H1 (cell line): ENCODE measurements at regions not wholly inside any gene's neighbourhood (a gene's known extent, or its start where the extent isn't known, plus 50 kb on each side); places are given as distances from the start of the nearest gene placed in this dataset.

Experiments used
- CTCF ChIA-PET: fragments of 300-600 bp; sonication (Branson Sonifier 250); formaldehyde crosslinking; loops from one replicate; lab custom pipeline; 2021; ENCODE audit not compliant: partially characterized antibody; lab: Charles Lee
- POLR2A ChIA-PET: fragments of 300-600 bp; sonication (Branson Sonifier 250); formaldehyde crosslinking; loops from one replicate; lab custom pipeline; 2021; ENCODE audit warnings: inconsistent platforms; ENCODE audit not compliant: partially characterized antibody; lab: Charles Lee
- DNase-seq, 2 experiments: peaks; one replicate each; pipeline versions ENCODE4 v3.0.0 to v3.0.0-alpha.2; 2010 to 2022; ENCODE audit warnings: low spot score in 2 of 2, low read depth in 1 of 2, mixed read lengths in 1 of 2
- FAIRE-seq: peaks from 2 replicates; lab custom pipeline; 2011; peaks lifted over from hg19 to GRCh38; lab: Jason Lieb, UNC
- H2AFZ ChIP-seq: 2 replicates; pipeline ENCODE4 v1.8.1; 2012; ENCODE audit warnings: low read length, inconsistent platforms
- H2AK5ac ChIP-seq: 2 replicates; pipeline ENCODE4 v1.6.1; 2013; ENCODE audit warnings: low read depth, low read length
- H2BK120ac ChIP-seq: replicated peaks from 2 replicates; pipeline ENCODE3; 2013; ENCODE audit warnings: low read depth, low read length, inconsistent platforms
- H2BK12ac ChIP-seq: 2 replicates; pipeline ENCODE4 v1.6.1; 2013; ENCODE audit warnings: low read depth, low read length
- H2BK15ac ChIP-seq: 2 replicates; pipeline ENCODE4 v1.6.1; 2013; ENCODE audit warnings: low read length
- H2BK20ac ChIP-seq: 2 replicates; pipeline ENCODE4 v1.6.1; 2013; ENCODE audit warnings: low read length
- H2BK5ac ChIP-seq: 2 replicates; pipeline ENCODE4 v1.6.1; 2013; ENCODE audit warnings: low read depth, low read length
- H3K14ac ChIP-seq: 2 replicates; pipeline ENCODE4 v1.6.1; 2013; ENCODE audit warnings: inconsistent platforms; ENCODE audit not compliant: insufficient read length
- H3K18ac ChIP-seq: 2 replicates; pipeline ENCODE4 v1.6.1; 2013; ENCODE audit warnings: low read length; ENCODE audit errors: extremely low read depth
- H3K23ac ChIP-seq: 2 replicates; pipeline ENCODE4 v1.6.1; 2013; ENCODE audit warnings: inconsistent platforms; ENCODE audit not compliant: insufficient read length
- H3K23me2 ChIP-seq: 2 replicates; pipeline ENCODE4 v1.6.1; 2013; ENCODE audit warnings: low read depth, low read length
- H3K27ac ChIP-seq: 2 replicates; pipeline ENCODE4 v1.6.1; 2011; ENCODE audit warnings: low read depth, low read length, inconsistent platforms
- H3K27me3 ChIP-seq, 4 experiments: replicated peaks in 1 of 4; 1 replicate in 1 of 4; 2 replicates in 3 of 4; pipeline versions ENCODE4 v1.6.1 to v1.8.1; 2011 to 2013; ENCODE audit warnings: low read length in 3 of 4, mild to moderate bottlenecking in 3 of 4, inconsistent platforms in 2 of 4, mixed read lengths in 2 of 4, moderate library complexity in 1 of 4; ENCODE audit not compliant: control insufficient read depth in 3 of 4, insufficient read depth in 3 of 4; ENCODE audit errors: extremely low read depth in 1 of 4
- H3K36me3 ChIP-seq, 4 experiments: 2 replicates each; pipeline versions ENCODE4 v1.6.1 to v1.8.1; 2011 to 2013; ENCODE audit warnings: mild to moderate bottlenecking in 4 of 4, low read length in 3 of 4, moderate library complexity in 2 of 4, control low read depth in 1 of 4, inconsistent platforms in 1 of 4; ENCODE audit not compliant: insufficient read depth in 4 of 4, control insufficient read depth in 2 of 4
- H3K4ac ChIP-seq: replicated peaks from 2 replicates; pipeline ENCODE3; 2013; ENCODE audit warnings: low read length, low read depth, mixed read lengths, inconsistent platforms; ENCODE audit not compliant: insufficient read length
- H3K4me1 ChIP-seq, 4 experiments: replicated peaks in 1 of 4; 1 replicate in 1 of 4; 2 replicates in 3 of 4; pipeline versions ENCODE4 v1.6.1 to v1.8.1; 2011 to 2013; ENCODE audit warnings: low read length in 3 of 4, inconsistent platforms in 2 of 4, mixed read lengths in 1 of 4; ENCODE audit not compliant: insufficient read depth in 4 of 4, control insufficient read depth in 3 of 4
- H3K4me2 ChIP-seq, 2 experiments: 2 replicates each; pipeline versions ENCODE4 v1.6.1 to v1.8.1; 2011 to 2013; ENCODE audit warnings: low read depth in 2 of 2, low read length in 2 of 2, control low read depth in 1 of 2, inconsistent platforms in 1 of 2, mild to moderate bottlenecking in 1 of 2; ENCODE audit not compliant: insufficient read depth in 1 of 2
- H3K4me3 ChIP-seq, 4 experiments: fragments of 200-600, 300-600 bp in 1 of 4; sonication (generic), shearing (Covaris generic), sonication (Bioruptor Twin) in 1 of 4; 2 replicates each; pipeline versions ENCODE4 v1.5.1 to v1.8.1; 2011 to 2016; ENCODE audit warnings: low read length in 4 of 4, low read depth in 3 of 4, control low read depth in 2 of 4, inconsistent platforms in 2 of 4, mild to moderate bottlenecking in 2 of 4, mixed read lengths in 1 of 4, moderate library complexity in 1 of 4; ENCODE audit not compliant: insufficient read depth in 2 of 4; ENCODE audit errors: extremely low read depth in 1 of 4
- H3K56ac ChIP-seq: replicated peaks from 2 replicates; pipeline ENCODE3; 2013; ENCODE audit warnings: low read depth, mild to moderate bottlenecking, mixed read lengths, low read length, inconsistent platforms; ENCODE audit not compliant: insufficient read length
- H3K79me1 ChIP-seq: 2 replicates; pipeline ENCODE4 v1.6.1; 2013; ENCODE audit warnings: low read depth, low read length, control low read depth
- H3K79me2 ChIP-seq, 2 experiments: 2 replicates each; pipeline versions ENCODE4 v1.6.1 to v1.8.1; 2012 to 2013; ENCODE audit warnings: low read length in 2 of 2, mild to moderate bottlenecking in 2 of 2, inconsistent platforms in 1 of 2; ENCODE audit not compliant: insufficient read depth in 2 of 2, control insufficient read depth in 1 of 2
- H3K9ac ChIP-seq, 4 experiments: replicated peaks in 1 of 4; 1 replicate in 1 of 4; 2 replicates in 3 of 4; pipeline versions ENCODE4 v1.6.1 to v1.8.1; 2011 to 2013; ENCODE audit warnings: low read depth in 3 of 4, low read length in 3 of 4, control low read depth in 2 of 4, mild to moderate bottlenecking in 2 of 4, moderate library complexity in 2 of 4, inconsistent platforms in 1 of 4; ENCODE audit errors: extremely low read depth in 1 of 4
- H3K9me3 ChIP-seq, 2 experiments: 2 replicates each; pipeline versions ENCODE4 v1.6.1 to v1.8.1; 2012 to 2013; ENCODE audit warnings: mild to moderate bottlenecking in 2 of 2, moderate library complexity in 2 of 2, control low read depth in 1 of 2, inconsistent platforms in 1 of 2, low read depth in 1 of 2, low read length in 1 of 2, mixed read lengths in 1 of 2; ENCODE audit not compliant: insufficient read depth in 2 of 2
- H4K20me1 ChIP-seq, 2 experiments: replicated peaks in 1 of 2; 2 replicates each; pipeline versions ENCODE3 to v1.8.1; 2011 to 2013; ENCODE audit warnings: inconsistent platforms in 2 of 2, low read length in 2 of 2, mild to moderate bottlenecking in 1 of 2; ENCODE audit not compliant: insufficient read depth in 2 of 2, control insufficient read depth in 1 of 2
- H4K5ac ChIP-seq: 2 replicates; pipeline ENCODE4 v1.6.1; 2013; ENCODE audit warnings: low read length, low read depth, mixed read lengths, inconsistent platforms; ENCODE audit not compliant: insufficient read length
- H4K8ac ChIP-seq: 2 replicates; pipeline ENCODE4 v1.8.0; 2013; ENCODE audit warnings: mild to moderate bottlenecking, moderate library complexity, low read length, inconsistent platforms; ENCODE audit not compliant: insufficient read depth; ENCODE audit errors: extremely low read depth
- H4K91ac ChIP-seq: replicated peaks from 2 replicates; pipeline ENCODE3; 2013; ENCODE audit warnings: low read length, mixed read lengths, inconsistent platforms; ENCODE audit not compliant: insufficient read length
- CEBPB ChIP-seq: IDR thresholded peaks from 2 replicates; pipeline ENCODE4 v1.6.1; 2012; ENCODE audit warnings: low read depth, low read length
- EZH2 ChIP-seq: fragments of 200-600 bp; sonication (generic); IDR thresholded peaks from 2 replicates; pipeline ENCODE4 v1.7.1; 2012; ENCODE audit warnings: low read depth, mild to moderate bottlenecking, moderate library complexity, low read length, inconsistent platforms; ENCODE audit not compliant: severe bottlenecking
- SIX5 ChIP-seq: IDR thresholded peaks from 2 replicates; pipeline ENCODE4 v1.6.1; 2011; ENCODE audit warnings: mild to moderate bottlenecking, low read depth, low read length
- WGBS, 2 experiments: shearing (Covaris generic) in 1 of 2; methylation state at CpG; one replicate each; pipeline versions ENCODE4 v1.1.6 to v1.1.7; 2013 to 2015; ENCODE audit warnings: low lambda C conversion rate in 2 of 2, mixed read lengths in 2 of 2, inconsistent platforms in 1 of 2, low coverage in 1 of 2, missing lambda C conversion rate in 1 of 2; ENCODE audit not compliant: insufficient replicate concordance in 2 of 2, insufficient coverage in 1 of 2, insufficient read length in 1 of 2; ENCODE audit errors: extremely low coverage in 1 of 2, missing lambda C conversion rate in 1 of 2; 5-methylcytosine and 5-hydroxymethylcytosine counted together

GRCh38 chrX:34555481-34555880, 101.6 kb downstream of the TMEM47 start:
- Histone ChIP-seq H2BK120ac (no peak overlapping the region), H2BK15ac (no peak overlapping the region), H3K9ac (no peak overlapping the region), H2AK5ac (no peak overlapping the region), H3K27ac (no peak overlapping the region), H4K5ac (no peak overlapping the region), H2AFZ (no peak overlapping the region), H3K14ac (no peak overlapping the region), H4K8ac (no peak overlapping the region), H3K4ac (no peak overlapping the region), H4K20me1 (no peaks in the 10 kb centered on the region), H3K4me1 (peaks cover 0 to 11% (median 7%) of the 10 kb centered on the region in 4 experiments; a peak in 5 of 7 replicates), H3K23me2 (no peaks in the 10 kb centered on the region), H3K79me1 (no peaks in the 10 kb centered on the region), H2BK20ac (no peak overlapping the region), H3K4me2 (no peak overlapping the region), H2BK5ac (no peak overlapping the region), H3K18ac (no peak overlapping the region), H3K27me3 (peaks cover 0 to 8% (median 0%) of the 10 kb centered on the region in 4 experiments; a peak in 1 of 7 replicates), H3K56ac (no peak overlapping the region), H3K9me3 (no peaks in the 10 kb centered on the region), H3K23ac (no peak overlapping the region), H3K36me3 (no peaks in the 10 kb centered on the region), H4K91ac (no peak overlapping the region), H3K79me2 (no peaks in the 10 kb centered on the region), H2BK12ac (no peak overlapping the region), H3K4me3 (no peak overlapping the region)
- no peak for FAIRE-seq
- WGBS, 2 experiments = 89% methylated on average over 6 of the region's 6 CpGs; no CpG with 5 or more reads in 1 of the 2 experiments
- DNase-seq = no peak
- CTCF ChIA-PET = interaction anchor here (1.0 kb wide), 1 partner anchor 79 kb away, joined by 3 read pairs; no protein-coding TSS in a partner anchor
- TF ChIP-seq SIX5 (no peak), CEBPB (0 out of 2 replicates have a peak, but pooled peaks have one; percentile 12), EZH2 (no peak)
- POLR2A ChIA-PET = no interaction called here
